Muscle of leg (tissue), 3 donors: ENCODE measurements at regions not wholly inside any gene's neighbourhood (a gene's known extent, or its start where the extent isn't known, plus 50 kb on each side); places are given as distances from the start of the nearest gene placed in this dataset.

Experiments
- DNase-seq: peaks from one replicate; pipeline ENCODE4 v3.0.0; 2013
- H3K27ac ChIP-seq: one replicate; pipeline ENCODE4 v1.5.1; 2013; ENCODE audit warnings: mild to moderate bottlenecking, low read length, control low read depth
- H3K27me3 ChIP-seq: one replicate; pipeline ENCODE4 v1.6.1; 2013; ENCODE audit warnings: low read length; ENCODE audit not compliant: control insufficient read depth, insufficient read depth
- H3K36me3 ChIP-seq: one replicate; pipeline ENCODE4 v1.6.1; 2013; ENCODE audit warnings: low read length; ENCODE audit not compliant: control insufficient read depth, insufficient read depth
- H3K4me1 ChIP-seq: one replicate; pipeline ENCODE4 v1.6.1; 2013; ENCODE audit warnings: low read length; ENCODE audit not compliant: control insufficient read depth, insufficient read depth
- H3K4me3 ChIP-seq: one replicate; pipeline ENCODE4 v1.5.1; 2013; ENCODE audit warnings: low read length, control low read depth
- H3K9me3 ChIP-seq: replicated peaks from 2 replicates; pipeline ENCODE4 v1.6.1; 2013; ENCODE audit warnings: low read depth, low read length; ENCODE audit not compliant: control insufficient read depth
- WGBS: methylation state at CpG from one replicate; pipeline ENCODE4 v1.1.5; 2013; ENCODE audit warnings: missing lambda C conversion rate; ENCODE audit not compliant: insufficient coverage; 5-methylcytosine and 5-hydroxymethylcytosine counted together

- no peaks in the 10 kb centered on the region for H3K36me3 ChIP-seq
- H3K9me3 ChIP-seq = no peaks in the 10 kb centered on the region
- H3K27me3 ChIP-seq = no peaks in the 10 kb centered on the region
- no peak overlapping the region for H3K27ac ChIP-seq
- no peak for DNase-seq
- H3K4me3 ChIP-seq = no peak overlapping the region
- H3K4me1 ChIP-seq = no peaks in the 10 kb centered on the region
Observed at GRCh38 chr20:10947726-10948125, 273.9 kb upstream of the JAG1 start.

GRCh38 chr20:10949930-10950783 is 276.4 kb upstream of the JAG1 start:
- no peak overlapping the region for H3K27ac ChIP-seq
- no peaks in the 10 kb centered on the region for H3K27me3 ChIP-seq
- H3K36me3 ChIP-seq = no peaks in the 10 kb centered on the region
- WGBS = no CpG with 5 or more reads among the region's 5 CpGs
- no peaks in the 10 kb centered on the region for H3K4me1 ChIP-seq
- no peaks in the 10 kb centered on the region for H3K9me3 ChIP-seq
- DNase-seq = no peak
- H3K4me3 ChIP-seq = no peak overlapping the region

GRCh38 chr20:10951216-10951615 is 277.4 kb upstream of the JAG1 start:
- 17% methylated on average over 2 of the region's 2 CpGs for WGBS
- DNase-seq = no peak
- no peak overlapping the region for H3K4me3 ChIP-seq
- no peaks in the 10 kb centered on the region for H3K4me1 ChIP-seq
- H3K27ac ChIP-seq = no peak overlapping the region
- H3K9me3 ChIP-seq = no peaks in the 10 kb centered on the region
- no peaks in the 10 kb centered on the region for H3K36me3 ChIP-seq
- no peaks in the 10 kb centered on the region for H3K27me3 ChIP-seq

GRCh38 chr20:10951904-10952303 is 278.1 kb upstream of the JAG1 start:
- Histone ChIP-seq H3K36me3 (no peaks in the 10 kb centered on the region), H3K4me3 (no peak overlapping the region), H3K27ac (no peak overlapping the region), H3K4me1 (no peaks in the 10 kb centered on the region), H3K9me3 (no peaks in the 10 kb centered on the region), H3K27me3 (no peaks in the 10 kb centered on the region)
- DNase-seq = no peak
- WGBS = no CpG with 5 or more reads among the region's 1 CpG

GRCh38 chr20:10953437-10953836 is 279.6 kb upstream of the JAG1 start:
- DNase-seq = no peak
- 80% methylated on average over 1 of the region's 2 CpGs for WGBS
- Histone ChIP-seq H3K27me3 (no peaks in the 10 kb centered on the region), H3K9me3 (no peaks in the 10 kb centered on the region), H3K4me3 (no peak overlapping the region), H3K4me1 (no peaks in the 10 kb centered on the region), H3K36me3 (no peaks in the 10 kb centered on the region), H3K27ac (no peak overlapping the region)

- H3K4me1 ChIP-seq = no peaks in the 10 kb centered on the region
- 60% methylated on average over 4 of the region's 6 CpGs for WGBS
Observed at GRCh38 chr20:10954137-10954840, 280.5 kb upstream of the JAG1 start.

GRCh38 chr20:10954908-10955580 is 281.2 kb upstream of the JAG1 start:
- DNase-seq = no peak
- Histone ChIP-seq H3K9me3 (no peaks in the 10 kb centered on the region), H3K27me3 (no peaks in the 10 kb centered on the region), H3K36me3 (no peaks in the 10 kb centered on the region), H3K4me1 (no peaks in the 10 kb centered on the region), H3K4me3 (no peak overlapping the region), H3K27ac (no peak overlapping the region)
- WGBS = 65% methylated on average over 3 of the region's 3 CpGs

More at GRCh38 chr20:10954137-10954840, 280.5 kb upstream of the JAG1 start:
- Histone ChIP-seq H3K9me3 (no peaks in the 10 kb centered on the region), H3K4me3 (no peak overlapping the region), H3K27ac (no peak overlapping the region), H3K27me3 (no peaks in the 10 kb centered on the region), H3K36me3 (no peaks in the 10 kb centered on the region)
- no peak for DNase-seq

GRCh38 chr20:10958279-10958678 is 284.5 kb upstream of the JAG1 start:
- WGBS = no CpG with 5 or more reads among the region's 3 CpGs
- no peak for DNase-seq
- H3K4me3 ChIP-seq = no peak overlapping the region
- H3K36me3 ChIP-seq = no peaks in the 10 kb centered on the region
- H3K27ac ChIP-seq = no peak overlapping the region
- H3K9me3 ChIP-seq = no peaks in the 10 kb centered on the region
- no peaks in the 10 kb centered on the region for H3K4me1 ChIP-seq
- H3K27me3 ChIP-seq = no peaks in the 10 kb centered on the region

- no peaks in the 10 kb centered on the region for H3K9me3 ChIP-seq
- DNase-seq = no peak
- H3K27me3 ChIP-seq = no peaks in the 10 kb centered on the region
- 100% methylated on average over 2 of the region's 2 CpGs for WGBS
- H3K27ac ChIP-seq = no peak overlapping the region
- no peaks in the 10 kb centered on the region for H3K36me3 ChIP-seq
- H3K4me3 ChIP-seq = no peak overlapping the region
- no peaks in the 10 kb centered on the region for H3K4me1 ChIP-seq
Observed at GRCh38 chr20:10960416-10960815, 286.6 kb upstream of the JAG1 start.

- no peaks in the 10 kb centered on the region for H3K4me1 ChIP-seq
- H3K4me3 ChIP-seq = no peak overlapping the region
- no peaks in the 10 kb centered on the region for H3K9me3 ChIP-seq
- no peak overlapping the region for H3K27ac ChIP-seq
- WGBS = no CpG with 5 or more reads among the region's 1 CpG
- H3K36me3 ChIP-seq = no peaks in the 10 kb centered on the region
- no peaks in the 10 kb centered on the region for H3K27me3 ChIP-seq
- no peak for DNase-seq
Observed at GRCh38 chr20:10961651-10962288, 288.0 kb upstream of the JAG1 start.
